RPMI8226 (cell line): ENCODE measurements at regions not wholly inside any gene's neighbourhood (a gene's known extent, or its start where the extent isn't known, plus 50 kb on each side); places are given as distances from the start of the nearest gene placed in this dataset.
"Not testable (repeated sequence)": the region's sequence is repeated elsewhere in the genome, so short reads cannot be mapped to it uniquely, and the experiment has no call there.

ENCODE experiments used
- DNase-seq: peaks from one replicate; pipeline ENCODE4 v3.0.0-alpha.2; 2015

DNA sequence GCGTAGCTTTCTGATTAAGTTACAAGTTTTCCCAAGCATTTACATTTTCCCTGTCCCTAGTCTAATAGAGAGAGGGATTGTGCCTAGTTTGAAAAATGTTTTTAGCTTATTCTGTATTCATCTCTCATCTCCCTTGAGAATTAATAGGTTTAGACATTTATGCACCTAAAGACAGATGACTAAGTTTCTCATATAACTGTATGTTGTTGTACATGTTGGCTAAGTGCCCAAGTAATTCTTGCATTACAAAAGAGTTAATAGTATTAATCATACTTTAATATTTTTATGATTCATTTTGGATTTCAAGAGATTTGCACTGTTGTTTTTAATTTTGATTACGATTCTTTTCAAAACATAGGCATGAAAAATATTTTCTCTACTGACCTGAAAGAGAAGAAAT is 109.0 kb upstream of the TBL1XR1 start:
- DNase-seq = no peak

DNA sequence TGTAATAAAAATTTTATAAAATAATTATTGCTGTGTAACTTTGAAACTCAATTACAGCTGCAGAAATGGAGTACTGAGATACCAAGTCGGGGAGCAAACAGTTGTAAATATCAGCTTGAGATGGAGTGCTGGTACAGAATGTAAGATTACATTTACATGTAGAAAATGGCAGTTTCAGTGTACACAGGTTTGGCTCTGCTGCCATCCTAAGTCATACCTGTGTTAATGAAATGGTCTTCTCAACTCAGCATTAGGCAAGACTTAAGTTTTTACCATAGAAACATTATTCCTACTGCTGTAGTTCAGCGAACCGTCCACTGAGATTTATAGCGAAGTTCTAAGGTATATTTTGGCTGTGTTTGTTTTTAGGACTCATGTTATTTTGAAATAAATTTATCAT is 110.1 kb upstream of the TBL1XR1 start:
- no peak for DNase-seq

DNA sequence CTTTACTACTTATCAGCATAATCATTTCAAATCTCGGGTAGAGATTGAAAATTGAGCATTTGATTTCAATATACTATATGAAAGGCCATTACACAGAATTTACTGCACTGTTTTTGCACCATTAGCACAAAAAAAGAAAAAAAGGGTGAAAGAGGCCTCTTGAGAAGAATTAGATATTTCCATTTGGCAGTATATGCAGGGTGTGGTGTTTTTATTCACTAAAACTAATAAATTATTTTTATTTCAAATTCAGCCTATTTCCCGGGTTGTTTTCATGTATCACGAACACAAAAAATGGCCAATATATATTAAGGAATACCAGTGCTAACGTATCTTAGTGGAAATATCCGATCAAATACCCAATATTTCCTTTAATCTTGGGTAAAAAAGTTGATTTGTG is 110.5 kb upstream of the TBL1XR1 start:
- no peak for DNase-seq

DNA sequence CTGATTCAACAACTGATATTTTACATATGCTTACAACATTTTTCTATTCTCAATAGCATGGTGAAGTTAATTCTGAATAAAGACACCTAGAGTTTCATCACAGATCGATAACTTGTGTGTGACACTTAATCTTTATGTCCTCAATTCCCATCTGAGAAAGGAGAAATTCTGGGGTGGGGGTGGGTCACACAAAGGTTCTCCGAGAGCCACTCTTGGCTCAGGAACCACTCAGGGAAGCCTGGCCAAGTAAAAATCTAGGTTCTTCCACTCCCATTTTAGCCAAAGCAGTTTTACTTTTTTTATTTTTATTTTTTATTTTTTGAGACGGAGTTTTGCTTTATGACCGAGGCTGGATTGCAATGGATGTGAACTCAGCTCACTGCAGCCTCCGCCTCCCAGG is 111.0 kb upstream of the TBL1XR1 start:
- DNase-seq = no peak

GRCh38 chr3:177308911-177309310 is 111.6 kb upstream of the TBL1XR1 start:
- DNase-seq = no peak

DNA sequence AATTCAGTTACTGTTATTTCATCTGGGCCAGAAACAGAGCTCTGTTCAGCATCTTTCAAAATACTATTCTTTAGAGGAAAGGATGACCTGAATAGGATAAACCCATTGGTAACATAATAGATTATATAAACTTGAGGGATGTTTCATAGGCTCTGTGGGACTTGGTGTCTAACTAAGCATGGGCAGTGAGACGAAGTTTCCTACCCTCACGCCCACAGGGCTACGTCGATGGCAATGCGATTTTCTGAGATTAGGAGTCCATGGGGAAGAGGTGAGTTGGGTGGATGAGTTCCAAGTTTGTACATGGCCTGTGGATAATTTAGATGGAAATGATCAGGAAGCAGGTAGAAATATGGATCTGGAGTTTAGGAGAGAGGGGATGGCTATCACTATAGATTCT is 115.2 kb upstream of the TBL1XR1 start:
- DNase-seq = no peak

DNA sequence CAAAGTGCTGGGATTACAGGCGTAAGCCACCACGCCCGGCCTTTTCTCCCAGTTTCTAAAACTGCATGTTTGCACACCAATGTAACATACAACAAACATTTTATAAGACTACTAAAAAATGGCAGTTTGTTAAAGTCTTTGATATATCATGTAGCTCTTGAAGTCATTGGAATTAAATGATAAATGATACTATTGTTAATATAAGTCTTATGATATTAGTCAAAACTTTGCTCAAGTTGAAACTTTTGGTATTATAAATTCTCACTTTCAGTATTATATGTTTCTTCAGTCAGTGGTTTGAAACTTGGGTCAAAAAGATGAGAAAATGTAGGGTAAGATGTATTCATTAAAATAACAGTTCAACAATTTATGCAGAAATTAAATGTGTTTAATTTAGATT is 117.6 kb upstream of the TBL1XR1 start:
- DNase-seq = no peak

DNA sequence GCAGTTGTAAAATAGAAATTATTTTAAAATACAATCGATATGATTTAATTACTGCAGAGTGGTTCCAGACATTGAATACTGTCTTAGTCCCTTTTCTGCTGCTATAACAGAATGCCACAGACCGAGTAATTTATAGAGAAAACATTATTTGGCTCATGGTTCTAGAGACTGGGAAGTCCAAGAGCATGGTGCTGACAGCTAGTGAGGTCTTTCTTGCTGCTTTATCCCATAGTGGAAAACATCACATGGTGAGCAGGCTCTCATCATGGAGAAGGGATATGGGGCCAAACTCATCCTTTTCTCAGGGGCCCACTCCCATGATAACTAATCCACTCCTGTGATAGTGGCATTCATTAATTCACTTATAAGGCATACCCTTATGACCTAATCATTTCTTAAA is 120.0 kb upstream of the TBL1XR1 start:
- DNase-seq = no peak

DNA sequence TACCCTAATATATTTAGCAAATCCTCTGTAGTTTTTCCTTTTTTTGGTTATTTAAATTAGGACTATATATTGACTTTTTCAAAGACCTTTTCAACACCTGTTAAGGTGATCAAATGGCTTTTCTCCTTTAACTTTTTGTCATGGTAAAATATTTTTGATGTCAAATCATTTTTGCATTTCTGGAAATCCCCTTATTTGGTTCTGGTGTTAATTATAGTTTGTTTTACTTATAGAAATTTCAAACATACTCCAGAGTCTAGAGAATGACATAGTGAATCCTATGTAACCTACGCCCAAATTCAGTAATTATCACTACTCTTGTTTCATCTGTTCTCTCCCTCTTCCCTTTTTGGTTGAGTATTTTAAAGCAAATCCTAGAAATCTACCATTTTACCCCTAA is 121.3 kb upstream of the TBL1XR1 start:
- no peak for DNase-seq

- DNase-seq = no peak
These were observed 123.5 kb upstream of the TBL1XR1 start for GRCh38 chr3:177320765-177321247.

DNA sequence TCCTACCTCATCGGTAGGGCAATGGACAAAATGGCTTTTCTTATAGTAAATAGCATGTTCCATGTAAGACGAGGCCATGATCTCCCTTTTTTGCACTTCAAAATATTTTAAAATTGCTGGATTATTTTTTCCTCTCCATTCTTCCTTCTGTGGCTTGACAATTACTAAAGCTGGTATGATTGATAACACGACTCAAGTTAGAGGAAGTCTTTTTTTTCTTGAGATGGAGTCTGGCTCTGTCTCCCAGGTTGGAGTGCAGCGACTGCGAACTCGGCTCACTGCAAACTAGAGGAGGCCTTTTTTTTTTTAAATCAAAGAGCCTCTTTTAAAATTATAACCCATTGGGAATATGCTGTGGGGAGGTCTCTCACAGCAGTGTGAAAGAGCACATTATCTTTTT is 124.5 kb upstream of the TBL1XR1 start:
- no peak for DNase-seq

DNA sequence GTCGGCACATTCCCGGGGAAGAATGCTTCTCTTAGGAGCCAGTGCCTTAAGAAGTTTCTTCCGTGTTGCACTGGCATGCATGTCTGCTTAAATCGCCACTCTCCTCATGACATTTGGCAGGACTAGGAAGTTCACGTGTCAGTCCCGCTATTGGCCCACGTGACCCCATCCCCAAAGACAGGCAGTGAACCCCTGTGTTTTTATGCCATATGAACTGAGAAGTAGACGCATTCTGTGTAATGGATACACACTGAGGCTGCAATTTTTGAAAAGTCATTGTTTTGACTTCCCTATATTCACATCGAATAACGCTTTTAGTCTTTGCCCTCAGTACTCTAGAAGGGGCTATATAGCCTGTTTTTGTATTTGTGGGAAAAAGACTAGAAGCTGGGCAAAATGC is 125.6 kb upstream of the TBL1XR1 start:
- no peak for DNase-seq

- DNase-seq = no peak
These were observed 132.6 kb upstream of the TBL1XR1 start for GRCh38 chr3:177329854-177330253.

DNA sequence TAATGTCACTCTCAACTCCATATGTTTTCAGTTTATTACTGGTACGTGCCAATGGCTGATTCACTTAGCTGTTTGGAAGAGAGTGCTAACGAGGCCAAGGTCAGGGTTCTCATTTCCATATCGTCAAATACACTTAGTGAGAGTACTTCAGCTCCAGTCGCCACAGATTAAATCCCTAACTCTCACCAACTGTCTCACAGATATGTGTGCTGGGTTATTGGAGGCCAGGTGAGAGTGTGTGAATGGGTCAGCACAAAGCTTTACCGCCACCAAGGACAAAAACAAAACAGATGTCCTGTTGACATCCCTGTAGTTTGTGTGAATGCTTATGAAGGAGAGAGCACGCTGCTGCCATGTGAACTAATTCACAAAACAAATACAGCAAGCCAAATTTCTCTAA is 133.5 kb upstream of the TBL1XR1 start:
- no peak for DNase-seq

GRCh38 chr3:177331203-177331835 is 134.0 kb upstream of the TBL1XR1 start:
- no peak for DNase-seq

- DNase-seq = no peak
These were observed 135.7 kb upstream of the TBL1XR1 start for GRCh38 chr3:177332955-177333354.

DNA sequence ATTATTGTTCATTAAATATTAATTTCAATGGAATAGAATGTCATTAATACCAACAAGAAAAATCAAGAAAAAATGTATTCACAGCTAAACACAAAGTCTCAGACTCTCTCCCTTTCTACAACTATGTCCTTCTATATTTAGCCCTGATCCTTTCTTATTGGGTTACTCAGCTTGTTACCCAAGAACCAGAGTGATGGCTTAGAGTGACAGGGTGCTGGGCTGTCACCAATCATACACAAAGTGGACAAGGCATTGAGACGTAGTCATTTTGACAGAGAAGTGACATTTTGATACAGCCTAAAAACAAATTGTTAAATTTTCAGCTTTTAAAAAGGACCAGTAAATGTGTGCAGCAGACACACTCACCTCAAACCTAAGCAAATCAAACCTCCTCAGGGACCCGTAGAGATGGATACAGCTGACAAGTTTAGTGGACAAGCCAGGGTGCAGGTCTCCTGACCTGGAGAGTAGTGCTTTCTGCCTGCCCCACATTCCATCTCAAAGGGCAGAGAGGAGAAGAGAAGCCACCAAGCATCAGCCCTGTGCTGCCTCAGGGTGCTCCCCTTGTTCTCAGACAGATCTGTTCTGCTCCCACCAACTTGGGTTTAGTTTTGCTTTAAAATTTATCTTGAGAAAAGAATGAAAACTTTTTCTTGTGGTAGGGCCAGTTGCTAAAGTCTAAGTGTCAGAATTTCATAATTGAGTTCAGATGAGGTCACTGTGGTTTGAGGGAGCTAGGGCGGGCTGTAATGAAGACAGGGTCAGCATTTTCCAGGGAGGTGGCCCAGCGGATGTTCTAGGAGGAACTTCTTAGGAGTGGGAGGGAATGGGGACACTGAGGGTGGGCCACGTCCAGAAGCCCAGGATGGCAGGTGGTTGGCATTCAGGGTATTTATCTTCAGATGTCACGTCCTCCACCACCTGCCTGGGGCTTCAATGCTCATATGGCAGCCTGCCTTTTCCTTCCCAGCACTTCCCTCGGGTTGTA is 136.5 kb upstream of the TBL1XR1 start:
- DNase-seq = peak; percentile 20

GRCh38 chr3:177334803-177335202 is 137.5 kb upstream of the TBL1XR1 start:
- no peak for DNase-seq

DNA sequence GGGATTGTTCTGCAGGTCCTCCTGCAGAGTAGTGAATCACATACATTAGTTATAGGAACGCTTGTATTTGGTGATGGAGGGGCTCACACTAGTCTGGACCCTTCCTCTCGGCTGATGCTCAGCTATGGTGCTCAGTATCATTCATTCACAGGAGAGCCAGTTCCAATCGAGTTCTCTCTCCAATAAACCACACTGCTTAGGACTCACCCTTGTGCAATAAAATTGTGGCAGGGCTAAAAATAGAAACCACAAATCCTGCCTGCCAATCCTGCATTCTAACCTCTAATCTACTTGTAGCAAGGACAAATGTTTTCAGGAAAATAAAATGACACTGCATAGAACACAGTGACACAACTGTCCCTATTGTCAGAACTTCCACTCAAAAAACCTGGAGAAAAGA is 138.4 kb upstream of the TBL1XR1 start:
- DNase-seq = no peak

DNA sequence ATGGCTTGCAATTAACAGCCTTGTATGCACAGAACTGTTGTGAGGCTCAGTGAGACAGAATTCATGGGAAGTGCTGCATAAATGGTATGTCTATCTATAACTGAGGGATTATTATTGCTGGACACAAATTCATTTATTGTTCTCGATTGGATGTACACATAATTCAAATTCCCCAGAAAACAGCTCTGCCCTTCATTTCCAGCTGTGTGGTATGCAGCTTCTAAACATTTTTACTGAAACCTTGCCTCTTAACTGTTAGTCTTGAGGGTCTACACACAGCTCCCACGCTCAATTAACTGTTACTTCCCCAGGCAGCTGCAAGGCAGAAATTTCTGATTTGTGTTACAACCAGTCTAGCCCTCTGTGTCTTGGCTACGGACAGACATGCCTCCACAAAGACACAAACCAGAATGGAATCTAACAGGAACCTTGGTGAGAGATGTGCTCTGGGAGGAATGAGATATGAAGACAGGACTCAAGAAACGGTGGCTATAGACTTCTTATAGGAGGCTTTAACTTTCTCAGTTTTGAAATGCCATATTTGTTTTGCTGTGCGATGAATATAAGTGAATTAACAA is 139.7 kb upstream of the TBL1XR1 start:
- no peak for DNase-seq

- DNase-seq = no peak
These were observed 140.5 kb upstream of the TBL1XR1 start for GRCh38 chr3:177337541-177338331.

DNA sequence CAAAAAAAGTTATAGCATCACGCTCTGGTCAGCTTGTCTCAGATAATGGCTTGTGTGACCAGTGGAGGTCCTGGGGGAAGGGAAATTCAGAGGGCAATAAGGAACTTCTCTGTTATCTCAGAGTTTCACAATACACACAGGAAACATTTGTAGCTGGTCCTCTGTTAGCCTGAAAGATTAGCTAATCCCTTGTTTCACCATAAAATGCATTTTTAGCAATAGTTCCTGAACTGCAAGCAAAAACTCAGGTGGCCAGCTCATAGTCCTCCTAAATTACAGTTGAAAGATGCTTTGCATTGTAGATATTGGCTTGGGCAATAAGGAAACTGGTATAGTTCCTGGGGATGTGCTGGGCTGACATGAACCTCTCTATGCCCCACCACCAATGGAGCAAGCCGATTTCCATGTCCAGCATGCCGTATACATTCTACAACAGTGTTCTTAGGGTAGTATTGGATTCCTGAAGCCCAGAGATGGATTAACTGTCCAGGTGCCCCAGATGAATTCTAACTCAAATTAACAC is 141.5 kb upstream of the TBL1XR1 start:
- DNase-seq = no peak

DNA sequence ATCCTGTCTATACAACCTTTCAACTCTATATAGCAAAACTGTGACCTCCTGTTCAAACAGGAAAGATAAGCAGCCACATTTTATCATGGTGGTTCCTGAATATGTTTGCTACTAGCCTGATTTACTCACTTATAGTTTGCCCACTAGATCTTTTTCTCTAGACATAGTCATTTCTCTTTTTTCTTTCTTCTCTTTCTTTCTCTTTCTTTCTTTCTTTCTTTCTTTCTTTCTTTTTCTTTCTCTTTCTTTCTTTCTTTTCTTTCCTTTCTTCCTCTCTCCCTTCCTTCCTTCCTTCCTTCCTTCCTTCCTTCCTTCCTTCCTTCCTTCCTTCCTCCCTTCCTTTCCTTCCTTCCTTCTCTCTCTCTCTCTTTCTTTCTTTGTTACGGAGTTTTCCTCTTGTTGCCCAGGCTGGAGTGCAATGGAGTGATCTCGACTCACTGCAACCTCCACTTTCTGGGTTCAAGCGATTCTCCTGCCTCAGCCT is 142.0 kb upstream of the TBL1XR1 start:
- not testable (repeated sequence) for DNase-seq
